ENCODE measurements at regions not wholly inside any gene's neighbourhood (a gene's known extent, or its start where the extent isn't known, plus 50 kb on each side); places are given as distances from the start of the nearest gene placed in this dataset.

DNA sequence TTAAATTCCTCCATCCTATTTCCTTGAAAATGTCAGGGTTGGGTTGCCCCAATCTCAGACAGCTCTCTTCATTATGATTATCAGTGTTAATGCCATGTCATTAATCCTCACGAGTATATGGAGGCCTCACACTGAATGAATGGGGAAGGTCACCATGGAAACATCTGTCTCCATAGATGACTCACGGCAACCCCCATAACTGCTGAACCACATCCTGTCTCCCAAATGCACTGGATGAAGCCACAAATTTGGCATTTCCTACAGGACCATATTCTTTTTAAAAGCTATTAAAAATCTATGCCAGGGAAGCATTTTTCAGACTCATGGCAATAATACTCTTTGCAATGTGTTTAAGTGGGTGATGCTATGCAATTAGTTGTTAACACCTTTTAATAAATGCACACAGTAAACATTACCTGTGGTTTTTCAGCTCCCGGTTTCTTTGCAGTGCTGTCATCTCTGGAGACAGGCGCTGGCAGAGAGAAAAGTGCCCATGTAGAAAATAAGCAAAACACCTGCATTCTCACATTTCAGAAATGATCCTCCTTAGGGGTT is 80.1 kb upstream of the PTPRK start:
- no peak for TF ChIP-seq POLR2A (IDR thresholded peaks at IDR 0.05)
- TF ChIP-seq, protein P1, sequence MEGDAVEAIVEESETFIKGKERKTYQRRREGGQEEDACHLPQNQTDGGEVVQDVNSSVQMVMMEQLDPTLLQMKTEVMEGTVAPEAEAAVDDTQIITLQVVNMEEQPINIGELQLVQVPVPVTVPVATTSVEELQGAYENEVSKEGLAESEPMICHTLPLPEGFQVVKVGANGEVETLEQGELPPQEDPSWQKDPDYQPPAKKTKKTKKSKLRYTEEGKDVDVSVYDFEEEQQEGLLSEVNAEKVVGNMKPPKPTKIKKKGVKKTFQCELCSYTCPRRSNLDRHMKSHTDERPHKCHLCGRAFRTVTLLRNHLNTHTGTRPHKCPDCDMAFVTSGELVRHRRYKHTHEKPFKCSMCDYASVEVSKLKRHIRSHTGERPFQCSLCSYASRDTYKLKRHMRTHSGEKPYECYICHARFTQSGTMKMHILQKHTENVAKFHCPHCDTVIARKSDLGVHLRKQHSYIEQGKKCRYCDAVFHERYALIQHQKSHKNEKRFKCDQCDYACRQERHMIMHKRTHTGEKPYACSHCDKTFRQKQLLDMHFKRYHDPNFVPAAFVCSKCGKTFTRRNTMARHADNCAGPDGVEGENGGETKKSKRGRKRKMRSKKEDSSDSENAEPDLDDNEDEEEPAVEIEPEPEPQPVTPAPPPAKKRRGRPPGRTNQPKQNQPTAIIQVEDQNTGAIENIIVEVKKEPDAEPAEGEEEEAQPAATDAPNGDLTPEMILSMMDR (IDR thresholded peaks at IDR 0.05) = no peak

Data from breast epithelium (tissue), 3 donors.